NCI-H510A treated with DMSO at 0.1 percent for 48 hours (cell line): ENCODE measurements at regions not wholly inside any gene's neighbourhood (a gene's known extent, or its start where the extent isn't known, plus 50 kb on each side); places are given as distances from the start of the nearest gene placed in this dataset.
"Not testable (repeated sequence)": the region's sequence is repeated elsewhere in the genome, so short reads cannot be mapped to it uniquely, and the experiment has no call there.

Experiments used
- DNase-seq: peaks from one replicate; lab custom pipeline; 2025; lab: John Stamatoyannopoulos, UW

DNA sequence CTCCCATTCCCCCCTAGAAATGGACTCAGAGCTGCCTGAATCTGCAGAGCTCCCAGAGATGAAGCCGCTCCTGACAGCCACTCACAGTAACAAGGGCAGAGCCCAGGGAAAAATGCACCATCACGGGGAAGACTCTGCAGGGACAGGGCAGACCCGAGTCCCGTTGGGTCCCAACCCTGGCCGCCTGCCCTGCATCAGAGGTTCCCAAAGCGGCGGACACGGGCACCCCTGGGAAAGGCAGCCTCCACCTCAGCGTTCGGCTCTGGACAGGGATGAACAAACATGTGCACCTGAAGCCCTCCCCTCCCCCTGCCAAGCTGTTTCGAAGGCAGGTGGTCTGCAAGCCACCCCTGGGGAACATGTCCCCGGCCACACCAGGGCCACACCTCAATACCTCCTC is 320.4 kb downstream of the ADGRD1 start:
- DNase-seq = no peak

- no peak for DNase-seq
Measured at GRCh38 chr12:131274906-131275305, 321.2 kb downstream of the ADGRD1 start.

DNA sequence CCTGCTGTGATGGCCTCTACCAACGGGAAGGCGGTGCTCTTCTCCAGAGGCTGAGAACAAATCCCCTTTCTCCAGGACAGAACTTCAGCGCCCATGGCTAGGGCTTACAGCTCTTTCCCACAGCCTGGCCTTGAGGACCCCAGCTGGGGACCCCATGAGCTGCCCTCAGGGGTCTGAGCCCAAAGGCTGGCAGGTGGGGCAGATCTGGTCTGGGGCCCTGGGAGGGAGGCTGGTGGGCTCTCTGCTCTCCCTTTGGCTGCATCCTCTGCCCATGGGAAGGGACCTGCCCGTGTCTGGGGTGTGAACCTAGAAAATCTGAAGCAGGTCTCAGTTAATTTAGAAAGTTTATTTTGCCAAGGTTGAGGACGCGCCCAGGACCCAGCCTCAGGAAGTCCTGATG is 322.1 kb downstream of the ADGRD1 start:
- no peak for DNase-seq

DNA sequence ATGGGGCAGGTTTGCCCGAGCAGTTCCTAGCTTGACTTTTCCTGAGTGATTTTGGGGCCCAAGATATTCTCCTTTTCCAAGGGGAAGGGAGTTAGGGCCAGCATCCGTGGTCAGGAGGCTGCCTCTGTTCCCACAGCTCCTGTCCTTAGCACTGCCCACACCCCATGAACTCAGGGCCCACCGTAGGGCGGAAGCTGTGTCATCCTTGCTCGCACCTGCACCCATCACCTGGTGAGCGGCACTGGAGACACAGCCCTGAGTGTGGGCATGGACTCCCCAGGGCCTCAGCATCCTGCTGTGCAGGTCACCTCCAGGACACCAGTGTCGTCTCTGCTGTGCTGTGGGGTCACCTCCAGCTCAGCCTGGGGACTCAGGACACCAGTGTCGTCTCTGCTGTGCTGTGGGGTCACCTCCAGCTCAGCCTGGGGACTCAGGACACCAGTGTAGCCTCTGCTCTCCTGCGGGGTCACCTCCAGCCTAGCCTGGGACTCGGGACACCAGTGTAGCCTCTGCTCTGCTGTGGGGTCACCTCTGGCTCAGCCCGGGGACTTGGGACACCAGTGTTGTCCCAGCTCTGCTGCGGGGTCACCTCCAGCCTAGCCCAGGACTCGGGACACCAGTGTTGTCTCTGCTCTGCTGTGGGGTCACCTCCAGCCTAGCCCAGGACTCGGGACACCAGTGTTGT is 322.9 kb downstream of the ADGRD1 start:
- no peak for DNase-seq

GRCh38 chr12:131277186-131278091 is 323.7 kb downstream of the ADGRD1 start:
- not testable (repeated sequence) for DNase-seq

DNA sequence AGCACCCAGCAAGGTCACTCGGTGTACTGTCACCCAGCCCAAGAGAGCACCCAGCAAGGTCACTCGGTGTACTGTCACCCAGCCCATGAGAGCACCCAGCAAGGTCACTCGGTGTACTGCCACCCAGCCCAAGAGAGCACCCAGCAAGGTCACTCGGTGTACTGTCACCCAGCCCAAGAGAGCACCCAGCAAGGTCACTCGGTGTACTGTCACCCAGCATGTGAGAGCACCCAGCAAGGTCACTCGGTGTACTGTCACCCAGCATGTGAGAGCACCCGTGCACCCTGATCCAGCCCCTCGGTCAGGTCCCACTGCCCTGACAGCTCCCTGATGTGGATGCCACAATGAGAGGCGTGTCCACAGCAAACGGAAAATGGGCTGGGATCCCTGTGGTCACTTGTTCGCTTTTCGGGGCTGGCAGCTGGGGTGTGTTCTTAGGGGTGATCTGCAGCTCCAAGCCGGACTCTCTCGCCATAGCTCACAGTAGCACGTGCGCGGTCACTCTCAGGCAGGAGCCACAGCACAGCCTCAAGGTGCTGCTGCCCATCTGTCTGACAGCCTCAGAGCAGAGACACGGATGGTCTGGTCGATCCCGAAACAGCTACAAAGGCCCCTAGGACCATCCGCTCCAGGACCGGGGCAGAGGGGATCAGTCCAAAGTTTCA is 324.9 kb downstream of the ADGRD1 start:
- DNase-seq = not testable (repeated sequence)

GRCh38 chr12:131279281-131279921 is 325.7 kb downstream of the ADGRD1 start:
- no peak for DNase-seq

DNA sequence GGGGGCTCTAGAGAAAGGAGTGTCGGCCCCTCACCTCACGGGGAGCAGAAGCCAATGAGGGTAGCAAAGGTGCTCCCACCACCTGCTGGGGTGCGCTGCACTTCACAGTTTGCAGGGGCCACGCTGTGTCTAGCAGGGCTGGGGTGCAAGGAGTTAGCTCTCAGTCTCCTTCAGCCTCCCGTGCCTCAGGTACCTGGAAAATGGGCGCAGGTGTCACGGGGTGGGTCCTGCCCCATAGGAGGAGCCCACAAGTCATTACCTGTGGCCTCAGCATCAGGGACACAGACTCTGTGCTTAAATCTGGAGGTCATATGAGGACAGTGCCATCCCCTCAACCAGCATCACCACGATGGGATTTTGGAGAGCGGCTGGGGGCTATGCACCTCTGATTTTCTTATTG is 326.7 kb downstream of the ADGRD1 start:
- no peak for DNase-seq

GRCh38 chr12:131281016-131281415 is 327.3 kb downstream of the ADGRD1 start:
- no peak for DNase-seq

GRCh38 chr12:131282292-131283080 is 328.8 kb downstream of the ADGRD1 start:
- no peak for DNase-seq

DNA sequence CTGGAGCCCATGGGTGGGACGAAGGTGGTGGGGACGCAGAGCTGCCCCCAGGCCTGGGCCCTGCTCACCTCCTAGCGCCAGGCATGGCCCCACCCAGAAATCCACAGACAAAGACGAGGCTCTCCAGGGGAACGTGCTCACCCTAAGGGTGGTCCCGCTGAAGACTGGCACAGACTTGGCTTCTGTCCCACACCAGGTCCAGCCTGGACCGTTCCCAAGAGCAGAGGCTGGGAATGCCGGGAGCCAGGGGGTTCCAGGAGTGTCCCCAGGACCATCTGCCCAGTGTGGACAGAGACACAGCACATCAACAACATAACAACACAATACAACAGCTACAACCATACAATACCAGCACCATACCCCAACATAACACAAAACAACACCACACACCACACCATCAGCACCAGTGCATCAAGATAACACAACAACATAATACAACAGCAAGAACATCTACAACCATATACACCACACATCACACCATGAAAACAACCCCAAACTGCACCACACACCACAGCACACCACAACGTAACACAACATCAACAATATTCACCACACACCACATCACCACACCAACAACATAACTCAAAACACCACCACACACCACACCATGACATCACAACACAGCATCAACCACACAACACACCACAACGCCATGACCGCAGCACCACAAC is 329.6 kb downstream of the ADGRD1 start:
- no peak for DNase-seq

- DNase-seq = not testable (repeated sequence)
Measured at GRCh38 chr12:131283862-131284825, 330.4 kb downstream of the ADGRD1 start.

GRCh38 chr12:131284954-131285904 is 331.5 kb downstream of the ADGRD1 start:
- not testable (repeated sequence) for DNase-seq

- not testable (repeated sequence) for DNase-seq
Measured at GRCh38 chr12:131285905-131286295, 332.2 kb downstream of the ADGRD1 start.

- not testable (repeated sequence) for DNase-seq
Measured at GRCh38 chr12:131286301-131286700, 332.6 kb downstream of the ADGRD1 start.

GRCh38 chr12:131287015-131287937 is 333.6 kb downstream of the ADGRD1 start:
- DNase-seq = no peak
